OCI-LY7 (cell line): ENCODE measurements at regions not wholly inside any gene's neighbourhood (a gene's known extent, or its start where the extent isn't known, plus 50 kb on each side); places are given as distances from the start of the nearest gene placed in this dataset.

Experiments used
- BruUV-seq: library from RNA; stranded (reverse); fragments of 400-500 nt; replicated peaks from 2 replicates; lab custom pipeline; 2021; lab: Mats Ljungman, UMichigan
- CTCF ChIA-PET: fragments of 300-600 bp; sonication (Branson Sonifier 250); formaldehyde crosslinking; loops from one replicate; lab custom pipeline; 2022; ENCODE audit warnings: antibody characterized with exemption; ENCODE audit not compliant: unreplicated experiment; lab: Charles Lee
- POLR2A ChIA-PET: fragments of 300-600 bp; sonication (Branson Sonifier 250); formaldehyde crosslinking; loops from one replicate; lab custom pipeline; 2022; ENCODE audit warnings: antibody characterized with exemption; lab: Charles Lee
- DNase-seq: peaks from one replicate; pipeline ENCODE4 v3.0.0-alpha.2; 2015; ENCODE audit warnings: low spot score
- H2AFZ ChIP-seq: fragments of 200-600 bp; sonication (generic), shearing (Covaris generic); 2 replicates; pipeline ENCODE4 v1.6.1; 2014; ENCODE audit warnings: mild to moderate bottlenecking, antibody characterized with exemption, low read length, moderate library complexity
- H3K27ac ChIP-seq: fragments of 200-600 bp; sonication (generic); 2 replicates; pipeline ENCODE4 v1.5.1; 2014; ENCODE audit warnings: mixed run types, low read depth, mild to moderate bottlenecking, moderate library complexity, low read length, inconsistent platforms; ENCODE audit not compliant: poor library complexity, severe bottlenecking
- H3K36me3 ChIP-seq: fragments of 200-600 bp; sonication (generic); 2 replicates; pipeline ENCODE4 v1.6.1; 2014; ENCODE audit warnings: mild to moderate bottlenecking, antibody characterized with exemption, low read length, moderate library complexity, mixed read lengths; ENCODE audit not compliant: insufficient read depth
- H3K4me1 ChIP-seq: fragments of 200-600 bp; sonication (generic); 2 replicates; pipeline ENCODE4 v1.5.1; 2014; ENCODE audit warnings: mild to moderate bottlenecking, low read length; ENCODE audit not compliant: insufficient read depth, poor library complexity, severe bottlenecking
- H3K4me2 ChIP-seq: fragments of 200-600 bp; sonication (generic); 2 replicates; pipeline ENCODE4 v1.6.1; 2014; ENCODE audit warnings: mild to moderate bottlenecking, low read length
- H3K4me3 ChIP-seq: fragments of 200-600 bp; sonication (generic); 2 replicates; pipeline ENCODE4 v1.5.1; 2014; ENCODE audit warnings: mild to moderate bottlenecking, low read depth, low read length; ENCODE audit not compliant: poor library complexity, severe bottlenecking
- H3K79me2 ChIP-seq: fragments of 200-600 bp; sonication (generic); 2 replicates; pipeline ENCODE4 v1.6.1; 2016; ENCODE audit warnings: low read depth, mild to moderate bottlenecking, low read length, moderate library complexity, mixed read lengths; ENCODE audit not compliant: insufficient read depth
- H3K9me2 ChIP-seq: fragments of 200-600 bp; sonication (generic); 2 replicates; pipeline ENCODE4 v1.6.1; 2016; ENCODE audit warnings: mild to moderate bottlenecking, low read length, mixed read lengths; ENCODE audit not compliant: insufficient read depth
- H3K9me3 ChIP-seq: fragments of 200-600 bp; sonication (generic); 2 replicates; pipeline ENCODE4 v1.6.1; 2014; ENCODE audit warnings: mild to moderate bottlenecking, mixed run types, low read length, mixed read lengths
- H4K20me1 ChIP-seq: fragments of 200-600 bp; sonication (generic); 2 replicates; pipeline ENCODE4 v1.6.1; 2014; ENCODE audit warnings: mild to moderate bottlenecking, antibody characterized with exemption, low read length, moderate library complexity, mixed read lengths; ENCODE audit not compliant: insufficient read depth
- EZH2phosphoT487 ChIP-seq: fragments of 200-600 bp; sonication (generic); IDR thresholded peaks from 2 replicates; pipeline ENCODE4 v1.6.1; 2018; ENCODE audit warnings: low read depth, borderline replicate concordance, mild to moderate bottlenecking, mixed run types, antibody characterized with exemption, low read length, moderate library complexity, mixed read lengths
- intact Hi-C: fragments of 100-400 bp; cut with micrococcal nuclease; formaldehyde crosslinking; loops from one replicate; pipeline ENCODE4 v1.10.0; 2022; ENCODE audit not compliant: unreplicated experiment
- TF ChIP-seq, protein P1 (sequence below): fragments of 200-600 bp; sonication (generic); conservative IDR thresholded peaks from 2 replicates; pipeline ENCODE4 v1.5.1; 2014; ENCODE audit warnings: mild to moderate bottlenecking, antibody characterized with exemption, low read length, moderate library complexity, mixed read lengths

DNA sequence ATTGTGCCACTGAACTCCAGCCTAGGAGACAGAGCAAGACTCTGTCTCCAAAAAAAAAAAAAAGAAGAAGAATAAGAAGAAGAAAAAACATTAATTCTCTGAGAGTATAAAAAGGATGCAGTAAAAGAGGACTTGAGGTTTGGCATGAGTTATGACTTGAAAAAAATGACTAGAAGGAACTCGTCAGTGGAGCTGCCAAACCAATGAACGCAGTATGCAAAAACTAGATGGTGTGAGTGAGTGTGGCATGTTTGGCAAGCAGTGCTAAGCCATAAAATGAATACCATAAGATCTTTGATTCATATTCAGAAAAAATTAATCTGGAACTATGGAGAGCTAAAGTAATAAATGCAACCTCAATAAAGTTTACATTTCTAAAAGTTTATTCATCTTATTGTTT lies 68.6 kb upstream of the MEOX2 start:
- intact Hi-C loops = no loop called here
- H3K4me3 ChIP-seq = no peak overlapping the region
- BruUV-seq = no TSS peak
- H3K36me3 ChIP-seq = no peaks in the 10 kb centered on the region
- H3K79me2 ChIP-seq = no peaks in the 10 kb centered on the region
- no peak for DNase-seq
- ChIA-PET POLR2A (no interaction called here), CTCF (no interaction called here)
- no peak overlapping the region for H3K4me2 ChIP-seq
- no peaks in the 10 kb centered on the region for H4K20me1 ChIP-seq
- H3K27ac ChIP-seq = no peak overlapping the region
- H3K9me2 ChIP-seq = no peaks in the 10 kb centered on the region; the same call in 1 of the 2 replicates
- H3K4me1 ChIP-seq = no peaks in the 10 kb centered on the region
- TF ChIP-seq EZH2phosphoT487 = no peak
- TF ChIP-seq, protein P1, sequence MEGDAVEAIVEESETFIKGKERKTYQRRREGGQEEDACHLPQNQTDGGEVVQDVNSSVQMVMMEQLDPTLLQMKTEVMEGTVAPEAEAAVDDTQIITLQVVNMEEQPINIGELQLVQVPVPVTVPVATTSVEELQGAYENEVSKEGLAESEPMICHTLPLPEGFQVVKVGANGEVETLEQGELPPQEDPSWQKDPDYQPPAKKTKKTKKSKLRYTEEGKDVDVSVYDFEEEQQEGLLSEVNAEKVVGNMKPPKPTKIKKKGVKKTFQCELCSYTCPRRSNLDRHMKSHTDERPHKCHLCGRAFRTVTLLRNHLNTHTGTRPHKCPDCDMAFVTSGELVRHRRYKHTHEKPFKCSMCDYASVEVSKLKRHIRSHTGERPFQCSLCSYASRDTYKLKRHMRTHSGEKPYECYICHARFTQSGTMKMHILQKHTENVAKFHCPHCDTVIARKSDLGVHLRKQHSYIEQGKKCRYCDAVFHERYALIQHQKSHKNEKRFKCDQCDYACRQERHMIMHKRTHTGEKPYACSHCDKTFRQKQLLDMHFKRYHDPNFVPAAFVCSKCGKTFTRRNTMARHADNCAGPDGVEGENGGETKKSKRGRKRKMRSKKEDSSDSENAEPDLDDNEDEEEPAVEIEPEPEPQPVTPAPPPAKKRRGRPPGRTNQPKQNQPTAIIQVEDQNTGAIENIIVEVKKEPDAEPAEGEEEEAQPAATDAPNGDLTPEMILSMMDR = no peak
- H3K9me3 ChIP-seq = no peaks in the 10 kb centered on the region
- H2AFZ ChIP-seq = no peak overlapping the region

GRCh38 chr7:15753887-15754579 lies 67.5 kb upstream of the MEOX2 start:
- Histone ChIP-seq H3K4me1 (no peaks in the 10 kb centered on the region), H2AFZ (no peak overlapping the region), H3K4me2 (no peak overlapping the region), H3K4me3 (no peak overlapping the region), H3K79me2 (no peaks in the 10 kb centered on the region), H3K9me2 (no peaks in the 10 kb centered on the region; the same call in 1 of the 2 replicates), H3K27ac (no peak overlapping the region), H4K20me1 (no peaks in the 10 kb centered on the region), H3K36me3 (no peaks in the 10 kb centered on the region), H3K9me3 (no peaks in the 10 kb centered on the region)
- TF ChIP-seq EZH2phosphoT487 = no peak
- TF ChIP-seq, protein P1 = no peak
- ChIA-PET CTCF (no interaction called here), POLR2A (interaction anchor here (0.5 kb wide), 1 partner anchor 92 kb away, joined by 3 read pairs; no protein-coding TSS in a partner anchor)
- intact Hi-C loops = no loop called here
- no TSS peak for BruUV-seq
- no peak for DNase-seq

- TF ChIP-seq, protein P1 = no peak
- no peak for TF ChIP-seq EZH2phosphoT487
- BruUV-seq = no TSS peak
- Histone ChIP-seq H4K20me1 (no peaks in the 10 kb centered on the region), H3K4me2 (no peak overlapping the region), H3K36me3 (no peaks in the 10 kb centered on the region), H3K79me2 (no peaks in the 10 kb centered on the region), H3K4me1 (no peaks in the 10 kb centered on the region), H3K9me2 (no peaks in the 10 kb centered on the region), H3K27ac (no peak overlapping the region), H2AFZ (no peak overlapping the region), H3K4me3 (no peak overlapping the region), H3K9me3 (no peaks in the 10 kb centered on the region)
- no peak for DNase-seq
- ChIA-PET CTCF (no interaction called here), POLR2A (no interaction called here)
- intact Hi-C loops = no loop called here
These were observed 65.9 kb upstream of the MEOX2 start for GRCh38 chr7:15752377-15752776.
